AG09319 (cell line): ENCODE measurements at regions not wholly inside any gene's neighbourhood (a gene's known extent, or its start where the extent isn't known, plus 50 kb on each side); places are given as distances from the start of the nearest gene placed in this dataset.

ENCODE experiments used
- DNase-seq: peaks from one replicate; pipeline ENCODE4 v3.0.0-alpha.2; 2010; ENCODE audit warnings: low read depth; ENCODE audit errors: extremely low read depth
- TF ChIP-seq, protein P1 (sequence below): IDR thresholded peaks from 2 replicates; pipeline ENCODE4 v1.5.1; 2011; ENCODE audit warnings: low read depth, mild to moderate bottlenecking, inconsistent platforms, low read length, moderate library complexity

DNA sequence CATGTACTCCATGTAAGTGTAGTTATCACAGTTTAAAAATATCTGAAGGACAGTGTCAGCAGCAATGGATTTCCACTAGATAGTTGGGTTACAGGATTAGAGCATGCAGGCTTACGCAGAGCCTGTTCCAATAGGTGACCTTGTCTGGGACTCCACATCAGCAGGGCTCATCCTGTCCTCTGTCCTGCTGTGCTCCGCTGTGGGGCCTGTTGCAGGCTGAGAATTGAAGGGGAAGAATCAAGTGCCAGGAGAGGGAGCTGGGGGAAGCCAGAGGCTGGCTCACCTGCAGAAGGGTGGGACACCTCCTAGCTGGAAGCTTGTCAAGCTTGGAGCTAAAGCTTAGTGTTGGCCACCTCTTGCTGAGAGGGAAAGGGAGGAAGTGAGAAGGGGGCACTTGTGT lies 62.8 kb downstream of the XCL2 start:
- DNase-seq = no peak
- TF ChIP-seq, protein P1, sequence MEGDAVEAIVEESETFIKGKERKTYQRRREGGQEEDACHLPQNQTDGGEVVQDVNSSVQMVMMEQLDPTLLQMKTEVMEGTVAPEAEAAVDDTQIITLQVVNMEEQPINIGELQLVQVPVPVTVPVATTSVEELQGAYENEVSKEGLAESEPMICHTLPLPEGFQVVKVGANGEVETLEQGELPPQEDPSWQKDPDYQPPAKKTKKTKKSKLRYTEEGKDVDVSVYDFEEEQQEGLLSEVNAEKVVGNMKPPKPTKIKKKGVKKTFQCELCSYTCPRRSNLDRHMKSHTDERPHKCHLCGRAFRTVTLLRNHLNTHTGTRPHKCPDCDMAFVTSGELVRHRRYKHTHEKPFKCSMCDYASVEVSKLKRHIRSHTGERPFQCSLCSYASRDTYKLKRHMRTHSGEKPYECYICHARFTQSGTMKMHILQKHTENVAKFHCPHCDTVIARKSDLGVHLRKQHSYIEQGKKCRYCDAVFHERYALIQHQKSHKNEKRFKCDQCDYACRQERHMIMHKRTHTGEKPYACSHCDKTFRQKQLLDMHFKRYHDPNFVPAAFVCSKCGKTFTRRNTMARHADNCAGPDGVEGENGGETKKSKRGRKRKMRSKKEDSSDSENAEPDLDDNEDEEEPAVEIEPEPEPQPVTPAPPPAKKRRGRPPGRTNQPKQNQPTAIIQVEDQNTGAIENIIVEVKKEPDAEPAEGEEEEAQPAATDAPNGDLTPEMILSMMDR = no peak

GRCh38 chr1:168477792-168478191 lies 66.0 kb downstream of the XCL2 start:
- TF ChIP-seq, protein P1 = no peak
- DNase-seq = no peak

DNA sequence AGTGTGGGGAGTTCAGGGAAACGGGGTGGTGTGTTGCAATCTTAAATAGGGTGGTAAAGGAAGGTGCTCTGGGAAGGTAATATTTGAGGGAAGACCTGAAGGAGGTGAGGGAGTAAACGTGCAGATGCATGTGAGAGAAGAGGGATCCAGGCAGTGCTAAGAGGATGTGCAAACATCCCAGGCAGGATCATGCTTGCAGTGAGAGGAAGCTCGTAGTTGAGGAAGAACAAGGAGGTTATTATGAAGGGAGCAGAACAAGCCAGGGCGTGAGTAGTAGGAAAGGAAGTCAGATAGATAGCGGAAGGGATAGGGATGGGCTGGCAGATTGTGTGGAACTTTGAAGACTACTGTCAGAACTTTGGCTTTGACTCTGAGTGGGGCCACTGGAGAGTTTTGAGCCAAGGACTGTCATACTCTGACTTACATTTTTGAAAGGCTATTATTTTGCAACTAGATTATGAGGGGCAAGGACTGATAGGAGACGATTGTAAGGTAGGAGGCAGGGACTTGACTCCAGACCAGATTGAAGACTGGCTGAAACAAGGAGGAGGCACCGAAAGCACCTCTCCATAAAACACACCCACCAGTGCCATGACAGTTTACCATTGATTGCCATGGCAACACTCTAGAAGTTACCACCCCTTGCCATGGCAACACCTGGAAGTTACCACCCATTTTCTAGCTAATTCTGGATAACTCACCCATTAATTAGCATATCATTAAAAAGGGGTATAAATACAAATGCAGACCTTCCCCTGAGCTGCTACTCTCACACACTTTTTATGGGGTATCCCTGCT lies 67.0 kb downstream of the XCL2 start:
- DNase-seq = no peak
- TF ChIP-seq, protein P1 = no peak

GRCh38 chr1:168474322-168474721 lies 69.5 kb downstream of the XCL2 start:
- TF ChIP-seq, protein P1 = no peak
- no peak for DNase-seq

GRCh38 chr1:168473126-168473525 lies 70.7 kb downstream of the XCL2 start:
- TF ChIP-seq, protein P1 = no peak
- no peak for DNase-seq

- DNase-seq = no peak
- TF ChIP-seq, protein P1 = no peak
Measured at GRCh38 chr1:168472223-168472622, 71.6 kb downstream of the XCL2 start.

GRCh38 chr1:168470901-168471431 lies 72.8 kb downstream of the XCL2 start:
- DNase-seq = peak; percentile 70

More at GRCh38 chr1:168470901-168471431, 72.8 kb downstream of the XCL2 start:
- TF ChIP-seq, protein P1 = no peak
